T-cell (primary cell): ENCODE measurements at regions not wholly inside any gene's neighbourhood (a gene's known extent, or its start where the extent isn't known, plus 50 kb on each side); places are given as distances from the start of the nearest gene placed in this dataset.

Experiments used
- ATAC-seq, 4 experiments: fragments of 200-7000 bp in 3 of 4; fragments of 150-1000 bp in 1 of 4; cut with Tn5 transposase; replicated peaks in 1 of 4; 1 replicate in 3 of 4; 2 replicates in 1 of 4; pipeline ENCODE4 v1.10.0; 2021; ENCODE audit warnings: moderate library complexity in 3 of 4, mild to moderate bottlenecking in 2 of 4, moderate number of reproducible peaks in 1 of 4
- CTCF ChIA-PET, 2 donors: fragments of 300-600 bp; sonication (Branson Sonifier 250); formaldehyde crosslinking; loops; one replicate each; lab custom pipeline; 2022; ENCODE audit warnings: antibody characterized with exemption in 2 of 2; lab: Charles Lee
- POLR2A ChIA-PET, 2 donors: fragments of 300-600 bp; sonication (Branson Sonifier 250); formaldehyde crosslinking; loops; one replicate each; lab custom pipeline; 2022; ENCODE audit warnings: antibody characterized with exemption in 2 of 2; lab: Charles Lee
- DNase-seq, 35 experiments: peaks; one replicate each; pipeline versions ENCODE4 v3.0.0 to v3.0.0-alpha.2; 2013 to 2023
- H3K27ac ChIP-seq: one replicate; pipeline ENCODE4 v1.5.1; 2013; ENCODE audit warnings: low read length
- H3K27me3 ChIP-seq, 2 experiments: replicated peaks in 1 of 2; 1 replicate in 1 of 2; 2 replicates in 1 of 2; pipeline versions ENCODE4 v1.6.1 to v1.7.0; 2013; ENCODE audit warnings: low read length in 1 of 2, mixed read lengths in 1 of 2; ENCODE audit not compliant: control insufficient read depth in 2 of 2, insufficient read depth in 2 of 2; ENCODE audit errors: extremely low read depth in 1 of 2
- H3K36me3 ChIP-seq, 2 donors: 1 replicate in 1 of 2; 2 replicates in 1 of 2; pipeline versions ENCODE4 v1.6.1 to v1.7.0; 2013; ENCODE audit warnings: low read length in 1 of 2; ENCODE audit not compliant: control insufficient read depth in 2 of 2, insufficient read depth in 1 of 2; ENCODE audit errors: extremely low read depth in 1 of 2
- H3K4me1 ChIP-seq, 2 experiments: 1 replicate in 1 of 2; 2 replicates in 1 of 2; pipeline versions ENCODE4 v1.6.1 to v1.7.0; 2013; ENCODE audit warnings: low read length in 2 of 2, mixed read lengths in 1 of 2; ENCODE audit not compliant: insufficient read depth in 2 of 2, control insufficient read depth in 1 of 2; ENCODE audit errors: extremely low read depth in 1 of 2
- H3K4me3 ChIP-seq, 2 donors: 1 replicate in 1 of 2; 2 replicates in 1 of 2; pipeline versions ENCODE4 v1.5.1 to v1.7.0; 2013; ENCODE audit warnings: mild to moderate bottlenecking in 2 of 2, low read length in 1 of 2, moderate library complexity in 1 of 2; ENCODE audit not compliant: control insufficient read depth in 1 of 2; ENCODE audit errors: extremely low read depth in 1 of 2
- H3K9me3 ChIP-seq: 2 replicates; pipeline ENCODE4 v1.7.0; 2013
- H3K27ac Mint-ChIP-seq, 2 donors: one replicate each; pipeline ENCODE4 v1.8.0; 2020 to 2021; ENCODE audit warnings: mild to moderate bottlenecking in 2 of 2, mixed read lengths in 2 of 2
- H3K27me3 Mint-ChIP-seq, 2 donors: one replicate each; pipeline ENCODE4 v1.8.0; 2021 to 2022; ENCODE audit warnings: mixed read lengths in 2 of 2
- H3K36me3 Mint-ChIP-seq: one replicate; pipeline ENCODE4 v1.8.0; 2021; ENCODE audit warnings: mixed read lengths
- H3K4me1 Mint-ChIP-seq, 3 donors: one replicate each; pipeline ENCODE4 v1.8.0; 2020 to 2022; ENCODE audit warnings: mixed read lengths in 3 of 3, mild to moderate bottlenecking in 1 of 3
- H3K4me3 Mint-ChIP-seq, 3 donors: one replicate each; pipeline ENCODE4 v1.8.0; 2020 to 2022; ENCODE audit warnings: mild to moderate bottlenecking in 3 of 3, mixed read lengths in 3 of 3, moderate library complexity in 3 of 3
- H3K9me3 Mint-ChIP-seq, 3 donors: one replicate each; pipeline ENCODE4 v1.8.0; 2020 to 2022; ENCODE audit warnings: mixed read lengths in 3 of 3
- WGBS: methylation state at CpG from one replicate; pipeline ENCODE4 v1.1.5; 2013; ENCODE audit warnings: missing lambda C conversion rate; ENCODE audit not compliant: insufficient coverage; 5-methylcytosine and 5-hydroxymethylcytosine counted together

GRCh38 chr2:176826356-176826755, 386.2 kb upstream of the HNRNPA3 start:
- 0% methylated on average over 1 of the region's 2 CpGs for WGBS
- H3K4me1 Mint-ChIP-seq = peaks cover 48 to 63% (median 62%) of the 10 kb centered on the region in 3 donors
- POLR2A ChIA-PET = interaction anchor here in 1 of 2 donors (0.7 kb wide), 1 partner anchor 724 kb away, joined by 3 read pairs; no protein-coding TSS in a partner anchor
- H3K4me3 ChIP-seq = no peak overlapping the region
- H3K4me1 ChIP-seq = peaks cover 17 to 31% of the 10 kb centered on the region in 2 experiments
- H3K36me3 ChIP-seq = no peaks in the 10 kb centered on the region
- ATAC-seq = peak; percentile 78 to 92 (median 83)
- peak overlapping the region; percentile 22 to 50 (median 35) for H3K4me3 Mint-ChIP-seq
- peak overlapping the region; percentile 52 for H3K27ac ChIP-seq
- no peaks in the 10 kb centered on the region for H3K9me3 Mint-ChIP-seq
- CTCF ChIA-PET = interaction anchor here (0.6 to 2.3 kb wide), 4 partner anchors 9 to 944 kb away, joined by 4 to 11 read pairs (median 7); no protein-coding TSS in a partner anchor
- peak in 17 of 35 experiments; percentile 3 to 70 (median 31) for DNase-seq
- peaks cover 5 to 6% of the 10 kb centered on the region in 2 donors for H3K27me3 Mint-ChIP-seq
- H3K27ac Mint-ChIP-seq = peak overlapping the region; percentile 80 to 92
- H3K9me3 ChIP-seq = no peaks in the 10 kb centered on the region
- H3K36me3 Mint-ChIP-seq = no peaks in the 10 kb centered on the region
- H3K27me3 ChIP-seq = no peaks in the 10 kb centered on the region

GRCh38 chr2:176826984-176827668, 385.5 kb upstream of the HNRNPA3 start:
- no peaks in the 10 kb centered on the region for H3K9me3 ChIP-seq
- no peaks in the 10 kb centered on the region for H3K36me3 Mint-ChIP-seq
- POLR2A ChIA-PET = interaction anchor here (0.6 kb wide), 2 partner anchors 25 to 437 kb away, joined by 3 to 4 read pairs; partner anchors contain the start of gene NFE2L2 (in 1 of the 2)
- DNase-seq (no peak), ATAC-seq (no peak)
- H3K27me3 ChIP-seq = no peaks in the 10 kb centered on the region
- peaks cover 5 to 6% of the 10 kb centered on the region in 2 donors for H3K27me3 Mint-ChIP-seq
- peak overlapping the region; percentile 80 to 92 for H3K27ac Mint-ChIP-seq
- 83% methylated on average over 4 of the region's 9 CpGs for WGBS
- no peaks in the 10 kb centered on the region for H3K36me3 ChIP-seq
- H3K4me1 Mint-ChIP-seq = peaks cover 46 to 60% (median 57%) of the 10 kb centered on the region in 3 donors
- peak overlapping the region in 2 of 3 donors; percentile 35 to 50 for H3K4me3 Mint-ChIP-seq
- H3K4me3 ChIP-seq = no peak overlapping the region
- peak overlapping the region; percentile 52 for H3K27ac ChIP-seq
- CTCF ChIA-PET = interaction anchor here (0.6 to 1.3 kb wide), 9 partner anchors 9 to 943 kb away, joined by 3 to 11 read pairs (median 4); no protein-coding TSS in a partner anchor
- no peaks in the 10 kb centered on the region for H3K9me3 Mint-ChIP-seq
- peaks cover 17 to 31% of the 10 kb centered on the region in 2 experiments for H3K4me1 ChIP-seq

- Histone ChIP-seq H3K27me3 (no peaks in the 10 kb centered on the region), H3K4me3 (no peak overlapping the region), H3K4me1 (peaks cover 15 to 22% of the 10 kb centered on the region in 2 experiments), H3K9me3 (no peaks in the 10 kb centered on the region), H3K36me3 (no peaks in the 10 kb centered on the region), H3K27ac (no peak overlapping the region)
- 37% methylated on average over 2 of the region's 3 CpGs for WGBS
- Mint-ChIP-seq H3K27ac (no peak overlapping the region), H3K4me3 (peak overlapping the region in 1 of 3 donors; percentile 20), H3K4me1 (peaks cover 28 to 38% (median 33%) of the 10 kb centered on the region in 3 donors), H3K27me3 (peaks cover 4 to 5% of the 10 kb centered on the region in 2 donors), H3K9me3 (no peaks in the 10 kb centered on the region), H3K36me3 (no peaks in the 10 kb centered on the region)
- ChIA-PET POLR2A (no interaction called here), CTCF (interaction anchor here in 1 of 2 donors (1.0 to 2.4 kb wide), 2 partner anchors 16 to 27 kb away, joined by 4 to 8 read pairs; no protein-coding TSS in a partner anchor)
- peak in 22 of 35 experiments; percentile 4 to 54 (median 20) for DNase-seq
- peak; percentile 45 to 55 (median 48) for ATAC-seq
These were observed 382.2 kb upstream of the HNRNPA3 start for GRCh38 chr2:176830362-176830761.

GRCh38 chr2:176832086-176832485, 380.5 kb upstream of the HNRNPA3 start:
- peaks cover 11 to 21% (median 17%) of the 10 kb centered on the region in 3 donors for H3K4me1 Mint-ChIP-seq
- Histone ChIP-seq H3K27ac (no peak overlapping the region), H3K27me3 (no peaks in the 10 kb centered on the region), H3K36me3 (no peaks in the 10 kb centered on the region), H3K4me1 (peaks cover 6 to 9% of the 10 kb centered on the region in 2 experiments), H3K9me3 (no peaks in the 10 kb centered on the region), H3K4me3 (no peak overlapping the region)
- no peaks in the 10 kb centered on the region for H3K9me3 Mint-ChIP-seq
- POLR2A ChIA-PET = no interaction called here
- CTCF ChIA-PET = no interaction called here
- no CpG with 5 or more reads among the region's 6 CpGs for WGBS
- no peak overlapping the region for H3K27ac Mint-ChIP-seq
- no peak for DNase-seq
- H3K36me3 Mint-ChIP-seq = no peaks in the 10 kb centered on the region
- ATAC-seq = no peak
- H3K4me3 Mint-ChIP-seq = no peak overlapping the region
- H3K27me3 Mint-ChIP-seq = peaks cover 4 to 5% of the 10 kb centered on the region in 2 donors

GRCh38 chr2:176833671-176834070, 378.9 kb upstream of the HNRNPA3 start:
- H3K9me3 ChIP-seq = no peaks in the 10 kb centered on the region
- DNase-seq (no peak), ATAC-seq (no peak)
- Mint-ChIP-seq H3K4me3 (no peak overlapping the region), H3K36me3 (no peaks in the 10 kb centered on the region), H3K9me3 (no peaks in the 10 kb centered on the region), H3K27me3 (peaks cover 4 to 5% of the 10 kb centered on the region in 2 donors), H3K27ac (no peak overlapping the region), H3K4me1 (peaks cover 5 to 14% (median 11%) of the 10 kb centered on the region in 3 donors)
- ChIA-PET CTCF (no interaction called here), POLR2A (interaction anchor here in 1 of 2 donors (0.6 kb wide), 1 partner anchor 560 kb away, joined by 4 read pairs; no protein-coding TSS in a partner anchor)
- H3K36me3 ChIP-seq = no peaks in the 10 kb centered on the region
- peaks cover 0 to 4% of the 10 kb centered on the region in 2 experiments for H3K4me1 ChIP-seq
- H3K27me3 ChIP-seq = no peaks in the 10 kb centered on the region
- H3K27ac ChIP-seq = no peak overlapping the region
- no peak overlapping the region for H3K4me3 ChIP-seq

GRCh38 chr2:176834226-176834625, 378.4 kb upstream of the HNRNPA3 start:
- Mint-ChIP-seq H3K9me3 (no peaks in the 10 kb centered on the region), H3K27me3 (peaks cover 1 to 5% of the 10 kb centered on the region in 2 donors), H3K27ac (no peak overlapping the region), H3K36me3 (no peaks in the 10 kb centered on the region), H3K4me3 (no peak overlapping the region), H3K4me1 (peaks cover 5 to 14% (median 10%) of the 10 kb centered on the region in 3 donors)
- no CpG with 5 or more reads among the region's 3 CpGs for WGBS
- POLR2A ChIA-PET = interaction anchor here in 1 of 2 donors (0.6 kb wide), 1 partner anchor 560 kb away, joined by 4 read pairs; no protein-coding TSS in a partner anchor
- Histone ChIP-seq H3K27ac (no peak overlapping the region), H3K9me3 (no peaks in the 10 kb centered on the region), H3K4me3 (no peak overlapping the region), H3K27me3 (no peaks in the 10 kb centered on the region), H3K4me1 (peaks cover 0 to 4% of the 10 kb centered on the region in 2 experiments), H3K36me3 (no peaks in the 10 kb centered on the region)
- CTCF ChIA-PET = no interaction called here
- DNase-seq (no peak), ATAC-seq (no peak)
